HG03139 (cell line): ENCODE measurements at regions not wholly inside any gene's neighbourhood (a gene's known extent, or its start where the extent isn't known, plus 50 kb on each side); places are given as distances from the start of the nearest gene placed in this dataset.

Experiments used
- ATAC-seq: cut with Tn5 transposase; IDR thresholded peaks from one replicate; pipeline ENCODE4 v1.9.1; 2021; ENCODE audit not compliant: unreplicated experiment

DNA sequence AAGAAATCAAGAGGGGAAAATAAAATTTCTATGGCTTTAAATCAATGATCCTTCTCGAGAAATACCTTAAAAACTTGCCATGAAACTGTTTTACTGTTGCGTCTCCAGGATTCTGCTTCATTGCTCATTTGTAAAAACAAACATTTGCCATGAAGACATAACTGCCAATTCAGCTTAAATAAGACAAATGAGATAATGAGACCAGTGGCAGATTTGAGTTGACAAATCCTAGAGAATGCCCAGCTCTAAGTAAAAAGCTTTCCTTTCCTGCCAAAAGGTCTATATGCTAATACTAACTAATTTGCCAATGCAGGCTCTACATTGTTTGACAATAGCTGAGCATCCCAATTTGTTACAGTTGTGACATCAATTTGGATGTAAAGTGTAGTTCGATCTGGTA, 400.5 kb upstream of the PCDH9 start:
- no peak for ATAC-seq

DNA sequence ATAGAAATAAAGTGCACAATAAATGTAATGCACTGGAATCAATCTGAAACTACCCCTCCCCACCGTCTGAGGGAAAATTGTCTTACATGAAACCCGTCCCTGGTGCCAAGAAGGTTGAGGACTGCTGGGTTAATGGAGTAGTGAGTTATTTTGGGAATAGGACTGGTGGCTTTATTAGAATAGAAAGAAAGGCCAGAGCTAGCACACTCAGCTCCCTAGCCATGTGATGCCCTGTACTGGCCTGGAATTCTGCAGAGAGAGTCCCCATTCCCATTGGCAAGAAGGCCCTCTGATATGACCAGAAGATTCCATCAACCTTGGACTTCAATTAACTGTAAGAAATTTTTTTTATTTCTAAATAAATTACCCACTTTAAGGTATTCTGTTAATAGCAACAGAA, 393.5 kb upstream of the PCDH9 start:
- no peak for ATAC-seq

GRCh38 chr13:67620665-67621064, 390.5 kb upstream of the PCDH9 start:
- ATAC-seq, result no peak

GRCh38 chr13:67619995-67620380, 389.9 kb upstream of the PCDH9 start:
- ATAC-seq, result no peak

GRCh38 chr13:67619351-67619994, 389.3 kb upstream of the PCDH9 start:
- ATAC-seq, result no peak

DNA sequence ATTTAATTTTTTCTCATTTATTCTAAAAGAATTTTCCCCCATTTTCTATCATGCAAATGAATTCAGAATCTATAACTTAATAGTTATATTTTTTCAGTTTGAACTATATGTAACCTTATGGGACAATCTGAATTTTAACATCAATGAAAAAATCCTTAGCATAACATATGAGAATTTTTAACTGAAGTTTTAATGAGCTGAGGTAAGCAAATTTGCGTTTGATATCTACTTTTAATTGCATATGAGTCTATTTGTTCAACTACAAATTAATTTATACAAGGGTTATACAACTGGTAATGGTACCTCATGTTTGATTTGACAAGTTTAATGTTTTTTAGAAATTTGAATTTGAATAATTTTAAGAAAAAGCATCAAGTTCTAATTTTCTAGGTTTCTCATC, 384.4 kb upstream of the PCDH9 start:
- no peak for ATAC-seq

- no peak for ATAC-seq
Measured at GRCh38 chr13:67614013-67614412, 383.9 kb upstream of the PCDH9 start.

- no peak for ATAC-seq
Measured at GRCh38 chr13:67588607-67589006, 358.5 kb upstream of the PCDH9 start.

- ATAC-seq, result no peak
Measured at GRCh38 chr13:67577361-67577760, 347.2 kb upstream of the PCDH9 start.

DNA sequence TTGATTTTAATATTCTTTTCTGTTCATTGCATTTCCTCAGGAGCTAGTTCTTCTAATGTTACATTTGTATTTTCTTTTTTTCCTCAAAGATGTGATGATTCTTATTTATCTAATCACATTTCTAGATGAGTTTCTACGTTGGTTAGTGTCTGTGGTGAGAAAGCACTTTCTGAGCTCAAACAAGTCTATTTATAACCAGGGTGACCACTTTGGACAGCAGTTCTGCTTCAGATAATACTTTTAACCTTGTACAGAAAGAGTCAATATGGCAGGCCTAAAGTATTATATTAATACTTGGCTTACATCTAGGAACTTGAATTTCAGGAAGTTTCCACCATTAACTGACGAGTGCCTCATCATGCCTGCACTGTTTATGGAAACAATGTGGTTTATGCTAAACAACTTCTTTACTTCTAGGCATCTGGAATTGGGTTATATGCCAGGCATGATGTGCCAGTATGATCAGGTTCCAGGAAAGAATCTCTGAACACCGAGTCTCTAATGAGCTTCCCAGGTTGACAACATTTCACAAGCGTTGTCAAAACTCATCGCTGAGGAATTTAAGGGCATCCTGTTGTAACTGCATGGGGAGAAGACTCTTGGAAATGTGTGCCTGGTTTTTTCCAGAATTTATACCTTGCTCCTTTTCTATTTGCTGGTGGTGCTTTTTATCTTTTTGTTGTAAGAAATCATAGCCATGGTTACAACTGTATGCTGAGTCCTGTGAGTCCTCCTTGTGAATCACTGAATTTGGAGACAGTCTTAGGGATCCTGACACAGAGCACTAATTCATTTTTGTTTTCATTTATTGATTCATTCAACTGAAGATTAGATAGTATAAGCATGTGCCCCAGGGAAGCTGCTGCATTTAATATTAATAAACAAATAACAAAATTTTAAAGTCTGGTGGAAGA, 344.4 kb upstream of the PCDH9 start:
- ATAC-seq, result no peak

DNA sequence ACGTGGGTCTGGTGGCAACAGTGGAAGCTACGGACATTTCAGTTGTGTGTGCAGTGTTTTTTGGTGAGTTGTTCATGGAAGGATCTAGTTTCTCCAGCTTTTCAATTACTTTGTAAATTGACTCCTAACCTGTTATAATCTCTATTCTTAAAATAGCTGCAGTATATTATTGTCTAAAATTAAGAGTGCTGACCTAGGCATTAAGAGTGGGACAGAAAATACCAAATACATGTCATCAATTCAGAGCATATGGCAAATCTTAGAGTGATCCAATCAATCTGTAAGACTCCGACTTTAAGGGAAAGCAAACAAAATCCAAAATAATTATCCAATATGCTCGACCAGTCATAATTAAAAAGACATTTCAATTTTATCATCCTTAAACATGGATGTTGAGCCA, 338.1 kb upstream of the PCDH9 start:
- no peak for ATAC-seq

- no peak for ATAC-seq
Measured at GRCh38 chr13:67557642-67558241, 327.6 kb upstream of the PCDH9 start.

DNA sequence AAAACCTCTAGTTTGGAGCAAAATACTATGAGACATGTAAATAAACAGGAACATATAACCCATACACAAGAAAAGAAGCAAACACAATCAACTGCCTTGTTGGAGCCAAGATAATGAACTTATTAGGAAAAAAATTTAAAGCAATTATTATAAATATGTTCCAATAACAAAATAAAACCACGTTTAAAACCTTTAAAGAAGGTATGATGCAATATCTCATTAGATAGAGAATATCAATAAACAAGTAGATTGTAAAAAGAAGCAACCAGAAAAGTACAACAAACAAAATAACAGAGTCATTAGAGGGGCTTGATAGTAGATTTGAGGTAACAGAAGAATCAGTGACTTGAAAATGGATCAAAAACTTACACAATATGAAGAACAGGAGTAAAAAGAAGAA, 327.0 kb upstream of the PCDH9 start:
- ATAC-seq, result no peak

DNA sequence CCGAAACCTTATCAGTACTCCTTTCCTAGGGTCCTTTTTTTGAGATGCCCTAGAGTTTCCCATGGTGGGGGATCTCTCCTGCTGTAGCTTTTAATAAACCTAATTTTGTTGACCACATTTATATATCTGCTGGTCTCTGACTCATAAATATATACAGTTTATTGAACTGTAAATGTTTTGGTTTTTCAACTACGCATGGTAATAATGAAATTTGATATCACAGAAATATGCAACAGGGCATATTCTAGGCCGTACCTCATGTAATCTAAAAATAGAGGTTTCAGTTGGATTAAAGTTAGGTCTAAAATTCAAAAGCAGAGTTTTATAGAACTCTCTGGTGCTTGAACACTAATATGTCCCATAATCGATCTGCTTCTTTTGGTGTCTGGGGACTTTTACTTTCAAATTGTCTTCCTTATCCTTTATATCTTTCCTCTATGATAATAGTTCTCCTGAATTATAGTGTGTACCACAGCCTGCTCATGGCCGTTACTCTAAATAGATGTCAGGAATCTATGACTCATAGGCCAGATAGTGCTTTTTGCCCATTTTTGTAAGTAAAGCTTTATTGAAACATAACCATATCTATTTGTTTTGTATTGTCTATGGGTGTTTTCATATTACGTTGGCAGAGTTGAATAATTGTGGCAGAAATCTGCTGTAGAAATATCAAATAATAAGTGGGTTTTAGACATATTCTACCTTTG, 324.8 kb upstream of the PCDH9 start:
- no peak for ATAC-seq

DNA sequence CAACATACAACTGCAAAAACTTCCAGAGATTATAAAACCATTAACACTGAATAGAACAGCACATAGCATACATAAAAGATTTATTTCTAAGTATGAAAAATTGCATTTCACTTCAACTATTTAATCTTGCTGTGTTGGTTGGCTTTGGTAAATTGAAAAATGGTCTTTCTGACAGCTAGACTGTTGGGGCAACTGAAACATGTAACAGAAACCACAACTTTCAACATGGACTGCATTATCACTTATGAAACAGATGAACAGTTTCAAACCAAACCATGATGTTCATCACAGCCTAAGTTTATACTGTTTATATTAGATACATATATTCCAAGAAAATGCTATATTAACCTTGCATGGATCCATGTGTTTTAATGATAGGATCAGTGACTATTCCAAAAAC, 324.1 kb upstream of the PCDH9 start:
- no peak for ATAC-seq

DNA sequence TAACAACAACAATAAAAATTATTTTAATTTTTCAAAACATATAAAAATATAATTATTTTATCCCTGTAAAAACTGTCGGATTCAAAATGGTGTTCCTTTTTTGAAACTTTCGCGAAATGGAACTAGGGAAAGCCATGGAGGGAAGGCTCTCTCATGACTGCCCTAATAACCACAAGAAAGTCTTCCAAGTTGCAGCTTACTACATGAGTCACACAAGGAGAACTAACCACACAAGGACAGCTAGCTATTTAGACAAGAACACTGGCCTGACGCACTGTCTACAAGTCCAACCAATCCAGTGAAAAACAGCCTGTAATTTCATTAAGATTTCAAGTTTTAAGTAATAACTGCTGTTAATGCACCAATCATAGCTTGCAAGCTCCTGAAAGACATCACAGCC, 319.2 kb upstream of the PCDH9 start:
- no peak for ATAC-seq

DNA sequence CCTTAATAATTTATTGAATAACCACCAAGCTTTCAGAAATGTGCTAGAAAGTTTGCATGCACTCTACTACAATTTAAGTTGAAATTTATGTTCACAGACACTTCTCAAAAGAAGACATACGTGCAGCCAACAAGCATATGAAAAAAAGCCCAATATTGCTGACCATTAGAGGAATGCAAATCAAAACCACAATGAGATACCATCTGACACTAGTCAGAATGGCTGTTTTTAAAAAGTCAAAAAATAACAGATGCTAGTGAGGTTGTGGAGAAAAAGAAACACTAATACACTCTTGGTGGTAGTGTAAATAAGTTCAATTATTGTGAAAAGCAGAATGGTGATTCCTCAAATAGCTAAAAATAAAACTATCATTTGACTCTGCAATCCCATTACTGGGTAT, 308.8 kb upstream of the PCDH9 start:
- ATAC-seq, result no peak

DNA sequence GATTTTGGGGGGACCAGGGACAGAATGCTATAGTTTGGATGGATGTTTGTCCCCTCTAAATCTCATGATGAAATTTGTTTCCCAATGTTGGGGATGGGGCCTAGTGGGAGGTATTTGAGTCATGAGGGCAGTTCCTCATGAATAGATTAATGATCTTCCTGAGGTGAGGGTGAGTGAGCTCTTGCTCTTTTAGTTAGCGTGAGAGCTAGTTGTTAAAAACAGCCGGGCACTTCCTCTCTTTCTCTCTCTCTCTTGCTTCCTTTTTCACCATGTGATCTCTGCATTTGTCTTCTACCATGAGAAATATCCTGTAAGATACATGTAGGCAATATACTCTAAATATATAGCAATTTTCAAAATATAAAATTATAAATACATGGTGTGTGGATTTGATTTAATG, 290.8 kb upstream of the PCDH9 start:
- no peak for ATAC-seq

- no peak for ATAC-seq
Measured at GRCh38 chr13:67519356-67519755, 289.2 kb upstream of the PCDH9 start.

GRCh38 chr13:67518785-67519184, 288.6 kb upstream of the PCDH9 start:
- no peak for ATAC-seq

- ATAC-seq, result peak; percentile 82
Measured at GRCh38 chr13:67515895-67516294, 285.8 kb upstream of the PCDH9 start.

DNA sequence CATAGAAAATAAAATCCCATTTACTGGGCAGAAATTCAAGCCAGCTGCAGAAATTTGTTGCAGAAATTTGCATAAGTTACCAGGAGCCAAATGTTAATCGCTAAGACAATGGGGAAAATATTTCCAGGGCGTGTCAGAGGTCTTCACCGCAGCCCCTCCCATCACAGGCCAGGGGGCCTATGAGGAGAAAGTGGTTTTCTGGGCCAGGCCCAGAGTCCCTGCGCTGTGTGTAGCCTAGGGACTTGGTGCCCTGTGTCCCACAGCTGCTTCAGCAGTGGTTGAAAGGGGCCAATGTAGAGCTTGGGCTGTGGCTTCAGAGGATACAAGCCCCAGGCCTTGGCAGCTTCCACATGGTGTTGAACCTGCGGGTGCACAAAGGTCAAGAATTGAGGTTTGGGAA, 278.9 kb upstream of the PCDH9 start:
- ATAC-seq, result no peak
